ENCODE measurements at regions not wholly inside any gene's neighbourhood (a gene's known extent, or its start where the extent isn't known, plus 50 kb on each side); places are given as distances from the start of the nearest gene placed in this dataset.
"Not testable (repeated sequence)": the region's sequence is repeated elsewhere in the genome, so short reads cannot be mapped to it uniquely, and the experiment has no call there.

DNA sequence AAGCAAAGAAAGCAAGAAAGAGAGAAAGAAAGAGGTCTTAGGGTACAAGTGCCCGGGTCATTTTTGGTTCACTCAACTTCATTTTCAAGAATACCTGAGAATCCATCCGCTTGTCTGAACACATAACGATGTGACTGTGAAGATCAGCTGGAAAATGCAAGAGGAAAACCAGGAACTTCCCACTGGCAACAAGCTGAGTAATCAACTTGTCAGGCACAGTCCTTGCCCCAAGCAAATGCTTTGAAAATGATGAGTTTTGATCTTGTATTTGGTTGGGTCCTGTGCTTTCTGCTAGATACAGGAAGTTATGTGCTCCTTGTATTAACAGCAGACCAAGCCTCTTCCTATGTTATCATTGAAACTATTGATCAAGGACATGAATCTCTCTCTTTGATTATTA is 239.1 kb downstream of the ASMT start:
- no peak for DNase-seq

DNA sequence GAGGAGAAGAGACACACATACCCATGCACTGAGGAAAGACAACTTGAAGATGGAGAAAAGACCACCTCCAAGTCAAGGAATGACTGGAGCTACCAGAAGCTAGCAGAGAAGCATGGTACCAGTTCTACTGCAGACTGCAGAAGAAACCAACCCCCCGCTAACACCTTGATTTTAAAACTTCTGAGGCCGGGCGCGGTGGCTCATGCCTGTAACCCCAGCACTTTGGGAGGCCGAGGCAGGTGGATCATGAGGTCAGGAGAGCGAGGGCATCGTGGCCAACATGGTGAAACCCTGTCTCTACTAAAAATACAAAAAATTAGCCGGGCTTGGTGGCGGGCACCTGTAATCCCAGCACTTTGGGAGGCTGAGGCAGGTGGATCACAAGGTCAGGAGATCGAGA is 240.0 kb downstream of the ASMT start:
- not testable (repeated sequence) for DNase-seq

DNA sequence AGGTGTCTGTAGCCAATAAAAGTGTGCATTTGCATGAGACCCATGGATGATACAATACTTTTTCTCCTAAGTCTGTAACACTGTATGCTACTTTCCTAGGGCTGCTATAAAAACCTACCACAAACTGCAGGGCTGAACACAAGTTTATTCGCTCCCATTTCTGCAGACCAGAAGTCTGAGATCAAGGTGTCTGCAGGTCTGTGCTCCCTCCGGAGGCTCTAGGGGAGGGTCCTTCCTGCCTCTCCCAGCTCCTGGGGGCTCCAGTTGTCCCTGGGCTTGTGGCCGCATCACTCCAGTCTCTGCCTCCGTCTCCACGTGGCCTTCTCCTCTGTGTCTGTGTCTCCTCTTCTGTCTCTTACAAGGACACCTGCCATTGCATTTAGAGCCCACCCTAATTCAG is 244.4 kb downstream of the ASMT start:
- DNase-seq, result not testable (repeated sequence)

- DNase-seq, result no peak
These were observed 246.2 kb downstream of the ASMT start for GRCh38 chrX:1860936-1861594.

DNA sequence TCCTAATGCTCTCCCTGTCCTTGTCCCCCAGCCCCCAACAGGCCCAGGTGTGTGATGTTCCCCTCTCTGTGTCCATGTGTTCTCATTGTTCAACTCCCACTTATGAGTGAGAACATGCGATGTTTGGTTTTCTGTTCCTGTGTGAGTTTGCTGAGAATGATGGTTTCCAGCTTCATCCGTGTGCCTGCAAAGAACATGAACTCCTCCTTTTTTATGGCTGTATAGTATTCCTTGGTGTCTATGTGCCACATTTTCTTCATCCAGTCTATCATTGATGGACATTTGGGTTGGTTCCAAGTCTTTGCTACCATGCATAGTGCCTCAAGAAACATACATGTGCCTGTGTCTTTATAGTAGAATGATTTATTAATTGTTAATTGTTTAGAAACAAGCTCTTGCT is 249.1 kb downstream of the ASMT start:
- DNase-seq, result not testable (repeated sequence)

GRCh38 chrX:1870421-1870820 is 255.6 kb downstream of the ASMT start:
- DNase-seq, result no peak

GRCh38 chrX:1871887-1872286 is 257.0 kb downstream of the ASMT start:
- DNase-seq, result no peak

DNA sequence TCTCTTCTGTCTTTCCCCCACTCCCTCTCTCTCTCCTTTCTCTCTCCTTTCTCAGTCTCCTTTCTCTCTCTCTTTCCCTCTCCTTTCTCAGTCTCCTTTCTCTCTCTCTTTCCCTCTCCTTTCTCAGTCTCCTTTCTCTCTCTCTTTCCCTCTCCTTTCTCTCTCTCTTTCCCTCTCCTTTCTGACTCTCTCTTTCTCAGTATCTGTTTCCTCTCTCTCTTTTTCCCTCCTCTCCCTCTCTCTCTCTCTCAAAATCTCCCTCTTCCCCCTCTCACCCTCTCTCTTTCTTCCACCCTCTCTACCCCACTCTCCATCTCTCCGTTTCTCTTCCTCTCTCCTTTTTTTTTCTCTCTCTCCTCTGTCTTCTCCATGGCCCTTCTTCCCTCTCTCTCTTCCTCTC is 258.8 kb downstream of the ASMT start:
- no peak for DNase-seq

DNA sequence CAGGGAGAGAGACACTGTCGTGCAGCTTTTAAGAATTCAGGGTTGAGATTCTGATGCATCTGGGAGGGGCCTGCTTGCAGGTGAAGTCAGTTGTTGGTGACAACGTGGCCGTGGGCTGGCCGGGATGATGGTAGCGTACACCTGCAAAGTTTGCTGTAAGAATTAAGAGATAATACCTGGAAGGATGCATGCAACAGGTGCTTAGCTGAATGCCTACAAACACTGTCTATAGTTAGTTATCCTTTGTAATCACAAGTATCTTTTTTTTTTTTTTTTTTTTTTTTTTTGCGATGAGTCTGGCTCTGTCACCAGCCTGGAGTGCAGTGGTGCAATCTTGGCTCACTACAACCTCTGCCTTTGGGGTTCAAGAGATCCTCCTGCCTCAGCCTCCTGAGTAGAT is 259.6 kb downstream of the ASMT start:
- DNase-seq, result no peak

DNA sequence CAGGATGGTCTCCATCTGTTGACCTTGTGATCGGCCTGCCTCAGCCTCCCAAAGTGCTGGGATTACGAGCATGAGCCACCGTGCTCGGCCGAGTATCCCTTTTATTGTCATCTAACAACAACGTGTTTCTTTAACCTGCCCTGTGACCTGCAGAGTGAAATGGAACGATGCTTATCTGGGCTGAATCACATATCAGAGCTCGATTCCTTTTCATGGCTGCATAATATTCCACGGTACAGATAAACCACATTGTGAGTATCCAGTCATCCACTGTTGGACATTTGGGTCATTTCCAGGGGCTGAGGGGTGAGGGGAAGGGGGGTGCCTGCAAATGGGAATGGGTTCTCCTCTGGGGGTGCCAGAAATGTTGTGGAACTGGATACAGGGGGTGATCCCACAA is 260.0 kb downstream of the ASMT start:
- DNase-seq, result no peak

GRCh38 chrX:1876041-1876440 is 261.2 kb downstream of the ASMT start:
- no peak for DNase-seq

DNA sequence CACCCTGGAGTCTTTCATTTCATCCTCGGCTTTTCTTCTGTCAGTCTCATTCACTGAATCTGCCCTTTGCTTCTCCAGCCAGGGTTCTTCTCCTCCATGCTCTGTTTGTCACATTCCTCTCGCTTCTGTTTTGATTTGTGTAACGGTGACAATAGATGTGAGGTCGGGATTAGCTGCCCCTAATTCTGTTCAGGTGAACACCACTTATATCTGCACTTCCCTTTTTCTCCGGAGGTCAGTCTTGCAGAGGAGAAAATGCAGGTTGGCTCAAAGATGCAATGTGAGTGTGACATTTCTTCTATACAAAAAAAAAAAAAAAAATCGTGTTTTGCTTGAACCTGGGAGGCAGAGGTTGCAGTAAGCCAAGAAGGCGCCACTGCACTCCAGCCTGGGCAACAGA is 262.9 kb downstream of the ASMT start:
- no peak for DNase-seq

GRCh38 chrX:1880884-1881817 is 266.3 kb downstream of the ASMT start:
- DNase-seq, result not testable (repeated sequence)

- DNase-seq, result no peak
These were observed 268.9 kb downstream of the ASMT start for GRCh38 chrX:1883772-1884171.

DNA sequence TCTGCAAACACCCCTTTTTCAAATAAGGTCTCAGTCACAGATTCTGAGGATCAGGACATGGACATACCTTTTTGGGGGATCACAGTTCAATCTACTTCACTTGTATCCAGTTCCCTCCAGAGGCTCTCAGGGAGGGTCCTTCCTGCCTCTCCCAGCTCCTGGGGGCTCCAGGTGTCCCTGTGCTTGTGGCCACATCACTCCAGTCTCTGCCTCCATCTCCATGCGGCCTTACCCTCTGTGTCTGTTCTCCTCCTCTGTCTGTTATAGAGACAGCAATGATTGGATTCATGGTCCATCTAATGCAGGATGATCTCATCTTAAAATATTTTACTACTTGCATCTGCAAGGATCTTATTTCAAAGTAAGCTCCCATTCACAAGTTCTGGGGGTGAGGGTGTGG is 269.6 kb downstream of the ASMT start:
- DNase-seq, result no peak

DNA sequence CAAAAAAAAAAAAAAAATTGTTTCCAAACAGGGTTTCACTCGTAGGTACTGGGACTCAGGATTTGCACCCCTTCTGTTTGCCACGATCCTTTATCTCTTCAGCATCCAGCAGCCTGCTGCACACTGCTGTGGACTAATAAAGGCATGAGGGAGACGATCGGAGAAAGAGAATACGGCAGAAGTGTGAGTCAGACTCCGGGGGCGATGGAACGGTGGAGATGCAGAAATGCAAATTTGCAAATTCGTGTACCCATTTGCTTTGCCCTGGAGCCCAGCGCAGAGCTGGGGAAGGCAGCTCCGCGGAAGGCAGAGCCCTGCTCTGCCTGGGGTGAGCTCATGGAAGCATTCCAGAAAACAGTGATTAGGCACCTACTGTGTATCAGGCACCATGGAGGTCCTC is 270.3 kb downstream of the ASMT start:
- DNase-seq, result no peak

DNA sequence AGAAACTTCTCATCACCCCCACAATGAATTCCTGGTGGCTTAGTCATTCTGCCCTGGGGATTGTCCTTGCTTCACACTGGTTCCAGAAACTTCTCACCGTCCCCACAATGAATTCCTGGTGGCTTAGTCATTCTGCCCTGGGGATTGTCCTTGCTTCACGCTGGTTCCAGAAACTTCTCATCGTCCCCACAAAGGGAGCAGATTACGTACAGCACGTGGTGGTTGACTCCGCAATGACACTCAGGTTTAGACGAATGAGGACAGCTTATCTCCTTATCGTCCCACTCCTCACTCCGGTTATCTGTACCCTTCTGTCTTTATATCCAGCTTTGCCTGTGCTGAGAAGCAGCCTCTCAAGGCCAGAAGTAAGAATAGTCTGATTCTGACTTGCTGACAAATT is 273.4 kb downstream of the ASMT start:
- not testable (repeated sequence) for DNase-seq

DNA sequence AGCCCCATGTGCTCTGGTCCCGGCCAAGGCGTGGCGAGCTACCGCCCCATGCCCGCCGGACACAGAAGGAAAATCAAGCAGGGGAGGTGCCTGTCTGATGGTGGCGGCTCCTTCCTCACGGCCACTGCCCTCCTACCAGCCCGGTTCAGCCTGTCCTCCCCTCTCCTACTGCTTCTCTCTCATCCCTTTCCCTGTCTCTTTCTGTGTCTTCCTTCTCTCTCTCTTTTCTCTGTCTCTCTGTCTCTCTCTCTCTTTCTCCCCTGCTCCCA is 279.1 kb downstream of the ASMT start:
- DNase-seq, result no peak

DNA sequence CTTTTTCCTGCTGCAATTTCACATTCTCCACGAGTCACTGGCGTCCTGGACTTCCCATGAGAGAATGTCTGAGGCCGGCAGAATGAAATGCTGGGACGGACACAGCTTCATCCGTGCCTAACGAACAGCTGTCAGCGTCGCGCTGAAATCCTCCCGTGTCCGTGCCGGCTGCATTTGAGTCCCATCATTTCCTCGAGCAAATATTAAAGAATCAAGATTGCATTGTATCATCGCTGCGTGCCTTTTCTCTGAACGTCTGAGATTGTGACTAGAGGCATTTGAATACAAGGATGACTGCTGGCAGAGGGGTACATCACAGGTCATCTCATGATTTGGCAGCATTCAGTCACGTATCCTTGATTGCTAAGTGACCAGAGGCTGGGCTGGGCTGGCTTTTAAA is 279.9 kb downstream of the ASMT start:
- no peak for DNase-seq

- no peak for DNase-seq
These were observed 280.7 kb downstream of the ASMT start for GRCh38 chrX:1895583-1895982.

GRCh38 chrX:1899841-1900240 is 285.0 kb downstream of the ASMT start:
- DNase-seq, result no peak

DNA sequence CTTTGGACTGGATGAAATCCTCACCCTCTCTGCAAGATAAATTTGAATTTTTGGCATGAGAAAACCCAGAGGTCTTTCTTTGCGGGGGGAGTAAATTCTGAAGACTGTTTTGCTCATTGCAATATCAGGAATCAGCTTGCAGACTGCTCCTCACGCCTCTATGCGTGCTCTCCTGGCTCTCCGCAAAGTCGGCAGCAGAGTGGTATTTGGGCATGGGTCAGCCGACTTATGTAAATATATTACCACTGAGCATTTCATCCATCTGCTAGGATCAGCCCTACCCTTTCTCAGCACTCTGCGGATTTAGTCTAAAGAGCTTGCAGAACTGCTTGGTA is 288.0 kb downstream of the ASMT start:
- no peak for DNase-seq

DNA sequence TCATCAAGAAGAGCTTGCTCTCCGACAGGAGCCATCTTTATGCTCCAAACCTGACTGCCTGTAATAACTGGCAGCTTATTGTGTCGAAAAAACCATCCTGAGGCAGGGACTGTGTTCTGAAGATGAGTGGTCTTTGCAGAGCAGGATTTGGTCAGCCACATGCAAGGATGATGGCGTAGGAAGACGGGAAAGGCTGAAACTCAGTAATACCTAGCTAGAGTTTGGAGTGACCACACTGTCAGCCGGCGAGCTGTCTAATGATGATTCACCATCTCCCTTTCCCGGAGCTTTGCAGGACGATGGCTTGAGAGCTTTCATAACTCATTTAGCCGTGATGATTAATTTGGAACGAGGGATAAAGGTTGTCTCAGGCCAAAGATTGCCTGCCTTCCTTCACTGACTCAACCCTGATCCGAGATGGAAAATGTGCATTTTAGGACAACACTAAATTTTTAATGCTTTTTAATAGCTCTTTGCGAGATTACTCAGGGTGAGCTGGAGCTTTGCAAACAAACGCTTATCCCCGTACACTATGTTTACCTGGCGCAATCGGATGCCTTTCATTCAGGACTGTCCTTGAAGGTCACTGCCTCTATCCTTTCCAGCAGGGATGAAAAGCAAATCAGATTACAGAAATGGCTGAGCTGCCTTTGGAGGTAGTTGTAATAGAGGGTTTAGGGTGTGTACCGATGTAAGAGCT is 288.5 kb downstream of the ASMT start:
- no peak for DNase-seq

DNA sequence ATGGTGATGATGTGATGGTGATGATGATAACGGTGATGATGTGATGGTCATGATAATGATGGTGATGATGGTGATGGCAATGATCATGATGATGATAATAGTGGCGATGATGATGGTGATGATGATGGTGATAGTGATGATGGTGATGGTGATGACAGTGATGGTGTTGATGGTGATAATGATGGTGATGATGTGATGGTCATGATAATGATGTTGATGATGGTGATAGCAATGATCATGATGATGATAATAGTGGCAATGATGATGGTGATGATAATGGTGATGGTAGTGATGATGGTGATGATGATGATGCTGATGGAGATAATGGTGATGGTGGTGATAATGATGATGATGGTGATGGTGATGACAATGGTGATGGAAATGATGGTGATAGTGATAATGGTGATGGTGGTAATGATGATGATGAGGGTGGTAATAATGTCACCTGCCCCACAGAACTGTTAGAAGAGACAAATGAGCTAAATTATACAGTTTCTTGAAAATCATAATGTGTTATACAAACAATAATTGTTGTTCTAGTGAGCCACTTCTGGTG is 289.9 kb downstream of the ASMT start:
- no peak for DNase-seq

All from CD4-positive, alpha-beta T cell treated with Interleukin-4 for 4 hours (primary cell).